LNCAP (cell line): ENCODE measurements at regions not wholly inside any gene's neighbourhood (a gene's known extent, or its start where the extent isn't known, plus 50 kb on each side); places are given as distances from the start of the nearest gene placed in this dataset.

Experiments
- TF ChIP-seq, protein P1 (sequence below): fragments of 450-650 bp; IDR thresholded peaks from 2 replicates; pipeline ENCODE4 v1.5.1; 2017; ENCODE audit warnings: mild to moderate bottlenecking

GRCh38 chrX:142483965-142484364 lies 278.9 kb upstream of the MAGEC2 start:
- TF ChIP-seq, protein P1, sequence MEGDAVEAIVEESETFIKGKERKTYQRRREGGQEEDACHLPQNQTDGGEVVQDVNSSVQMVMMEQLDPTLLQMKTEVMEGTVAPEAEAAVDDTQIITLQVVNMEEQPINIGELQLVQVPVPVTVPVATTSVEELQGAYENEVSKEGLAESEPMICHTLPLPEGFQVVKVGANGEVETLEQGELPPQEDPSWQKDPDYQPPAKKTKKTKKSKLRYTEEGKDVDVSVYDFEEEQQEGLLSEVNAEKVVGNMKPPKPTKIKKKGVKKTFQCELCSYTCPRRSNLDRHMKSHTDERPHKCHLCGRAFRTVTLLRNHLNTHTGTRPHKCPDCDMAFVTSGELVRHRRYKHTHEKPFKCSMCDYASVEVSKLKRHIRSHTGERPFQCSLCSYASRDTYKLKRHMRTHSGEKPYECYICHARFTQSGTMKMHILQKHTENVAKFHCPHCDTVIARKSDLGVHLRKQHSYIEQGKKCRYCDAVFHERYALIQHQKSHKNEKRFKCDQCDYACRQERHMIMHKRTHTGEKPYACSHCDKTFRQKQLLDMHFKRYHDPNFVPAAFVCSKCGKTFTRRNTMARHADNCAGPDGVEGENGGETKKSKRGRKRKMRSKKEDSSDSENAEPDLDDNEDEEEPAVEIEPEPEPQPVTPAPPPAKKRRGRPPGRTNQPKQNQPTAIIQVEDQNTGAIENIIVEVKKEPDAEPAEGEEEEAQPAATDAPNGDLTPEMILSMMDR = no peak

- TF ChIP-seq, protein P1 = no peak
Observed at GRCh38 chrX:142446349-142446748, 241.3 kb upstream of the MAGEC2 start.

GRCh38 chrX:142428916-142429315 lies 223.8 kb upstream of the MAGEC2 start:
- TF ChIP-seq, protein P1 = no peak

DNA sequence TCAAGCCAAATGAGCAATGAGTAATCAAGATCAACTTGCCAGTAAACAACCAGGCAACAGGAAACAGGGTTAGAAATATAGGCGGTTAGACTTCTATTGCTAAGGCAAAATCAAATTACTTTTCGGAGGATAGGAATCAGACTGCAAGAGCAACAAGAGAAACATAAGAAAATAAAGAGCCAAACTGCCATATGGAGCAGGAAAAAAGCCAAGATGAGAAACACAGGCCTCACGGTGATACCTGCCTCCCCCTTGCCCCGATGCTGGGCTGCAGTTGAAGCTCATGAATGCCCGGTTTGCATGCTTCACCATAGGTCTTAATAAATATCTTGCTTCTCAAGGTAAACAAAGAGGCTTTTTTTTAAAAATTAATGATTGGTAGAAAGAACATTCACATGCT lies 158.4 kb upstream of the MAGEC2 start:
- TF ChIP-seq, protein P1 = no peak

DNA sequence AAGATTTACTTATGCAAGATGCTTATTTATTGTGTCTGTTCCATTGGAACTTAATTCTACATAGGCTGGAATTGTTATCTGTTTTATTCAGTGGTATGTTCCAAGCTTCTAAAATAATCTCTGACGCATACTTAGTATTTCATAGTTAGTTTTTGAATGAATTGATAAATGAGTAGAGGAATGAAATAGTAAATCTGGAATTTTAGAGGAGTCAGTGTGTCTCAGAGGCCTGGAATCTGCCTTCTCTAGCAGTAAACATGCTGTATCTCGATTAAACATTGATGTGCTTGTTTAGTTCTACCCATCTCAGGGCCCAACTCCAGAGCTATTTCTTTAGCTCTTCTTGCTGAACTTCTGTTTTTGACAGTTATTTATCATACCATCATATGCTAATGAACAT lies 154.2 kb upstream of the MAGEC2 start:
- TF ChIP-seq, protein P1 = no peak

DNA sequence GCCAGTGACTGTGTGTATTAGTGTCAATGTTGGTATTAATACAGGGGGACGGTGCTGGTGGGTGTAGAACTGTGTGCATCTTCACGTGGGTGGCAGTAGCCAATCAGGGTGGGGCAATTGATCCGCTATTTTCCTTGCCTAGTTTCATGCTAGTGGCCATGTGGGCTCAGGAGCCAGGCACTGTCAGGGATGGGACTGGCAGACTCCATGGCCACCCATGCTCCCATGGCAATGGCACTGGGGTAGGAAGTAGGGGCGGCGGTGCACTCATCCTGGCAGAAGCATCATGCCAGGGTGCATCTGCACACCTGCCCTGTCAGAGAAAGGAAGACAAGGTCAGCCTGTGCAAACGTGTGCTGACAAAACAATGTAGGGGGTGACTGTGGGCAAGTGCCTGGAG lies 122.1 kb upstream of the MAGEC2 start:
- TF ChIP-seq, protein P1 = no peak

- TF ChIP-seq, protein P1 = no peak
Observed at GRCh38 chrX:142312591-142312990, 107.5 kb upstream of the MAGEC2 start.

DNA sequence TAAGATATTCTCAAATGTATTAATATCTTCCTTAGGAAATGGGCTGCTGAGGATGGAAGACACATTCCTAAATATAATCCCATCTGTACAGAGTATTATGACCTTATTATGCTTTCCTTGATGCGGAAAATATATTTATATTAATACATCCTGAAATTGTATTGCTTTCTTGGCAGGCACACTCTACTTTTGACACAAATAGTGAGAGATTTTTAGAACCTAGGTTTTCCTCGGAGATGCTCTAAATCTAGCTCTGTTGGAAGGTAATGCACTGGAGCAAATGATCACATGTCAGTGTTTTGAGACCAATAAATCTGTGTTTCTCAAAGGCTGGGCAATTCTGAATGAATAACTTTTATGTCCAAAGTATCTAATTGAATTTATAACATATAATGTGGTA lies 94.3 kb upstream of the MAGEC2 start:
- TF ChIP-seq, protein P1 = no peak
